ENCODE measurements at regions not wholly inside any gene's neighbourhood (a gene's known extent, or its start where the extent isn't known, plus 50 kb on each side); places are given as distances from the start of the nearest gene placed in this dataset.

DNA sequence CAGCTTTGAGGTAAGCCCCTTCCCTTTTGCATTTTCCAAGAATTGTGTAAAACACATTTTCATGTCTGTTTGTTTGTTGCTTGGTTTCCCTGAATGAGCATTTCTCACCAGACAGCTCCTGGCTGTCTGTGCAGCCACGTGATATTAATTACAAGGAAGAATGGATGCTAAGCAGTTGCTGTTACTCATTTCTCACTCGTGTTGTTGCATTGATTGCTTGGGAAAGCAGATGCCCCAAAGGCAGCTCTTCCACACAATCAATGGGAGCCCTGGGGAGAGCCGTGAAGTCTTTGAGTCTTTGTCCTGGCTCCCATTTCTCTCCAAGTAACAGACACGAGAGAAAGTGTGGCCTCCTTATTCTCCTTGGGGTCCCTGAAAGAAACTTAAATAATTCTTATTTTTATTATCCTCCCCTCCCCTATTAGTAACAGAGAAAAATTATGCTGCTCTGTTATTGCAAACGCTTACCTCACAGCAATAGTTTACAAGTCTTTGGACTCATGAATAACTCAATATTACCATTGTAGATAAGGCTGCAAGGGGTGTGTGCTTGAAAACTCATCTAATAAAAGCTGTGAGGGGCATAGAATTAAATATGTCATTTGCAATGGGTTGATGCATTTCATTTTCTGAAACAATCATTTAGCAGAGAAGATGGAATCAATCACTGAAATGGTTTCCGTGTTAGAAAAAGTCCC is 127.7 kb upstream of the CAMK1G start:
- no peak for DNase-seq

DNA sequence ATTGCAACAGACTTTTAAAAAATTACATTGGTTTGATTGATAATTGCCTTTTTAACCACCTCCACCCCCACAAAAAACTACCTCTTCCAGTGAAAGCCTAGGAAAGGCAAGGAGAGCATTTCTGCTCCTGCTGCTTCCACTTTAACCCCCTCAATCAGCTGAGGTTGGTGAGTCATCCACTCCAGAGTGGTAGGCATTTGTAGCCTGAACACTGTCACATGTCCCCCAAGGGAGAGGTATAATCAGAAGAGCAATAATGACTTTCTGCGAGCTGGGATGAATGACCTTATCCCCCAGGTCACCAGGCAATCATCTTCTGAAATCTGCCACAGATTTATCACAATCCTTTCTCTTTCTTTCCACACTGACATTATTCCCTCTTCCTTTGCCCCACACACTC is 126.6 kb upstream of the CAMK1G start:
- no peak for DNase-seq

DNA sequence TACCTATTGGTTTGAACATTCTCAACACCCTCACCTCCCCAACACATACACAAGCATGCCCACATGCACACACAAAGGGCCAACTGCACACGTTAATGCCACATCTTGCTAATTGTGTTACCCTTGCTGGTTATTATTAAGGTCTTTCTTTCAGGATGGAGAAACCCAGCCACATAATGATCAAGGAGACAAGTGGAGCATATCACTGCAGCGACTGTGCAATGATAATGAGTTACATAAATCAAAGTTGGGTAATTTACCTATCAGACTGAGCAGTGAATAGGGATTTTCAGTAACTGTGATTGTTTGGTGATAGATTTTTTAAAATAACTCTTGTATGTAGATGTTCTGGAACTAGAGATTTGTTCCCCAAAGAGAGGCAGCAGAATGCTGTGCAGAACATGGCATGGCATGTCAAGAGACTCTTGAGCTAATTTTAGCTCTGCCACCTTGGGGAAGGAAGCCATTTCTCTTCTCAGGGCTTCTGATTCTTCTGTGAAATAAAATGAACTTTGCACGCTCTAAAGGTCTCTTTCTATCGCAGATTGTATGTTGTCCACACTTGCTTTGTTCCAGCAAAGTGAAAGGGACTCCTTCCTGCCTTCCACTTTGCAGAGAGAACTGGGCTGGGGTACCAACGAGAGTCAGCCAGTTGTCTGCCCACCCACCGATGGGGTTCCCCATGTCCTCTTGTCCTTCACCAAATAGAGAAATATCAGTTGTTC is 126.0 kb upstream of the CAMK1G start:
- peak; percentile 34 for DNase-seq

DNA sequence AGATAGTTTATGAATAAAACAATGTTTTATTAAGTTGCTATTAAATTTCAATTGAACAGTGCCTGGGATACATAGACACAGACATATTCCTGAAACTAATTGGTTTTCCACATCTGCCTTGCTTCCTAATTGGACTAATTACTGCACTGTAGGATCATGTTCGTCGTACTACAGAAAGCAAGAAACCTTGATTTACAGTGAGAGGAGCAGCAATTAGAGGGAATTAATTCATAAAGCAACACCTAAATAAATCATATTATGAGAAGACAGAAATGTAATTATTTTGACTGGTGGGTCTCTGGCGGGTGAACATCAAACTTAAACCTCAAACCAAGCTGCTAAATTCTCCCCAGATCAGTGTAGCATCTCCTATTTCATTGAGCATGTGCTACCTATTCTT is 124.6 kb upstream of the CAMK1G start:
- no peak for DNase-seq

DNA sequence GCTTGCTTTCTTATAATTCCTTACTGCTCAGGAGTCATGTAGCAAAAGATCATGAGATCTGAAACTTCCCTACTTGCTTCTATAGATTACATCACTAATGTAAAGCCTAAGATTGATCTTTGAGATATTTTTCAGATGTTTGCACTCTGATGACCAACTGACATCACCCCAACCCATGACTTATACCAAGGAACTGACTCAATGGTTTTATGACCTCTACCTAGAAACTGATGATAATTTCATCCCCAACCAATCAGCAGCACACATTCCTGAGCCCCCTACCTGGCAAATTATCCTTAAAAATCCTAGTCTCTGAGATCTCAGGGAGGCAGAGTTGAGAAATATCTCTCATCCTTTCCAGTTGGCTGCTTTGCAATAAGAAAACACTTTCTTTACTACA is 122.3 kb upstream of the CAMK1G start:
- no peak for DNase-seq

DNA sequence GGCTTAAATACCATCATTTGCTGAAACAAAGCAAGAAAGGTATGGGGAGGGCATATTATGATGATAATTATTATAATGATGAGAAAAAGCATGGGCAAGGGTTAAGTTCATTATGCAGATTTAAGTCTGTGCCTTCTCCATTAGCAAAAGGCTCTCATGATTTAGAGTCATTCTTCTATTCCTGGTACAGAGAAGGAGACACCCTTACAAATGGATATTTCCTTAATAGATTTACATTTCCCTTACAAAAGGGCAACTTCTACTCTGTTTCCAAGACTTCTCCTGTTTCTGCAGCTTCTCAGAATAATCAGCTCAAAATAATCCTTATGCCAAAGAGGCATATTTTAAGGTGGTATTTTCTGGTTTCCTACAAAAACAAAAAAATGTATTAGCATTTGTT is 121.1 kb upstream of the CAMK1G start:
- no peak for DNase-seq

DNA sequence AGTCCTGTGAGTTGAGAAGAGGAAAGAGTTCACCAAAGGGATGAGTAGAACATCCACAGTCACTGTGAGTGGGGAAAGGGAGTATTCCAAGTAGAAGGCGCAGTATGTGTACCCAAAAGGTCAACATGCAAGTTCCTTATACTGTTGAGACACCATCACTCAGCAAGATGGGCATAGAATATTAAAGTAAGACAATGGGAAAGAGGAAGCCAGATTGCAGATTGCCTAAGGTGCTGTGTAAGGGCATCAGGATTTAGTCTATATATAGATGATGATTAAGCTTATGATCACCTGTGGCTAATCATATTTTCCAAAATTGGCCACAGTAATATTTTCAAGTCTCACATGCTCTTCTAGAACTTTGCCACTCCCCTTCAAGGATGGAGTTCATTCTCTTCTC is 120.1 kb upstream of the CAMK1G start:
- DNase-seq = no peak

DNA sequence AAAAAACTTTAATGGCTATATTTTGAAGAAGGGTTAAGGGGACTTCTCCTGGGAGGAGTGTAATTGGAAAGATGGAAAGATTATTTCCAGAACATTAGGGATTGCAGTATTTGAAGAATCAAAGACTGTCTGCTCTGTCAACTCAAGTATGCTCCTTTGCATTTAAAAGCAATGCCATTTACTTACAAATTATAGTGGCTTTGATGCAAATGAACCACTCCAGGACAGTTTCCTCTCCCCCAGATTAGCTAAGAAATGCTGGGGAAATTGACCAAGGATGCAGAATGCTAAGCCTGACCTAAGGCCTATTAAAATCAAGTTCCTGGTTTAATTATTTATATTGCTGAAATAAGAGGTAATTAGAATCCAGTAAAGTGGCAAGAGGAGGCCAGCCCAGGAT is 110.5 kb upstream of the CAMK1G start:
- no peak for DNase-seq

DNA sequence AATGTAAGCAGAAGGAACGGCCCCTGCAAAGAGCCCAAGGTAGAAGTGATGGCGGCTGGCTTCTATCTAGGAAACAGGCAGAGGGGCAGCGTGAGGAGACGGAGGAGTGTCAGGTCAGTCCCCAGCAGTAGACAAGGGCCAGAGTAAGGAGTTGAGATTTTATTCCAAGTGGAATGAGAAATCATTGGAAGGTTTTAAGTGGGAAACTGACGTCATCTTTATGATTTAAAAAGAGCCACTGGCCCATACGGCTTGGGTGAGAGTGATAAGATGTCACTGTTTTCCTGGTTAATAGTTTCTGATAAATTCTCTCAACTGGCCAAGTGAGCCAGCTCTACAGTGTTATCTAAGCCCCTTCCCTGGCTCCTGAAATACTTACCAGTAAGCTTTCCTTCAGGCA is 103.2 kb upstream of the CAMK1G start:
- no peak for DNase-seq

DNA sequence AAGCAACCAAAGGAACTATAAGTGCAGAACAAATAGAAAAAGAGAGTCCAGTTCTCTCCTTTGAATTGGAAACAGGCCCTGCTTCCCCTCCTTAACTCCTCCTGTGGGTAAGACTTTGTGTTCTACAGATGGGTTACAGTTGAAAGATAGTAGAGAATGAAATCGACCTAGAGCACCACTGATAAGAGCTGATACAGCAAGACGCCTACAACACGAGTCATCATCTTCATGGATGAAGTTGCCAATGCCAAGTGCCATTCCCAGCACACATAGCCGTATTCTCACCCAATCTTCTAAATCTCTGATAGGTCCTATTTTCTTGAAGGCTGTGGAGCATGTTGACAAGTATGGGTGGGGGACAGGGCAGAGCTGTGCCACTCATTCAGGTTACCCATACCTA is 99.8 kb upstream of the CAMK1G start:
- DNase-seq = no peak

DNA sequence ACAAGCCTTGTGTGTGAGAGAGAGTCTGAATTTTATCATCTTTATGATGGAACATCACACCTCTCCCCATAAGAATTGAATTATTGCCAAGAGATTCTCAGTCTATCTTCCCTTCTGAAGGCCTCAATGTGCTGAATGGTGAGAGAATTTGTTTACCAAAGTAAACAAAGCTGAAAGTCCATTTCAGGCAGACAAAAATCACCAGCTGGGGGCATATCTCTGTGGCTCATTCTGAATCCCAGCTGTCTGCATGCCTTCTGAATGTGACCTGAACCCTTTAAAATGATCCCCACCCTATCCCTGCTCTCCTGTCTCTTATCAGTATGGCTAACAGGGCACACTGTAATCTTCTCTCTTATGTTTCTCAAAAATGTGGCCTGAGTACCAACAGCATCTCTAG is 99.1 kb upstream of the CAMK1G start:
- no peak for DNase-seq

DNA sequence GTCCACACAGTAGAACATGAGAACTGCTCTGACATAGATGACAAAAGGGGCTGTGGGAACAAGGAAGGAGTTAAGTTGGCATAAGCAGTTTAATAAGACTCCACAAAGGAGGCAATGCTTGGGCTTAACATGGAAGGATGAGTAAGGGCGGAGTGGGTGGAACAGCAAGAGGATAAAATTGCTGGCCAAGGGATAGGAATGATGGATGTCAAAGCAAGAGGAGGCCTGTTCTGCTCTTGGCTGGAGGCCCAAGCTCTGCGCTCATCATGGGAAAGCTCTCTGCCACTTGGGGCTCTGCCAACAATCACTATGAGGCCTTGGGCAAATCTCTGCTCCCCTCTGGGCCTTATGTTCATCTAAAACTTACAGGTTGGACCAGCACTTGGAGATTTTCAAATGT is 98.3 kb upstream of the CAMK1G start:
- DNase-seq = no peak

DNA sequence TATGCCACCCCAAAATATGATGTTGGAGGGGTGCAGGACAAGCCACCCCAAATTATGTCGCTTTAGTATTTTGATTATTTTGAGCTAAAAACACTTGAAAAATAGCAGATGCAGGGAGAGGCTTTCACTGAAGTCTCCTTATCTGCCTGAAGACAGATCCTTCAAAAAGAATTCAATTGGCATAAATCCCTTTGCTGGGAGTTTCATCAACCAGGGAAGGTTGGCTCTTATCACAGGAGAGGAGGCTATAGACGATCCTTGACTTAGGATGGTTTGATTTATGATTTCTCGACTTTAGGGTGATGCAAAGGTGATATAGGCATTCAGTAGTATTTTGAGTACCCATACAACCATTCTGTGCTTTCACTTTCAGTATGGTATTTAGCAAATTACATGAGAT is 97.8 kb upstream of the CAMK1G start:
- DNase-seq = no peak

DNA sequence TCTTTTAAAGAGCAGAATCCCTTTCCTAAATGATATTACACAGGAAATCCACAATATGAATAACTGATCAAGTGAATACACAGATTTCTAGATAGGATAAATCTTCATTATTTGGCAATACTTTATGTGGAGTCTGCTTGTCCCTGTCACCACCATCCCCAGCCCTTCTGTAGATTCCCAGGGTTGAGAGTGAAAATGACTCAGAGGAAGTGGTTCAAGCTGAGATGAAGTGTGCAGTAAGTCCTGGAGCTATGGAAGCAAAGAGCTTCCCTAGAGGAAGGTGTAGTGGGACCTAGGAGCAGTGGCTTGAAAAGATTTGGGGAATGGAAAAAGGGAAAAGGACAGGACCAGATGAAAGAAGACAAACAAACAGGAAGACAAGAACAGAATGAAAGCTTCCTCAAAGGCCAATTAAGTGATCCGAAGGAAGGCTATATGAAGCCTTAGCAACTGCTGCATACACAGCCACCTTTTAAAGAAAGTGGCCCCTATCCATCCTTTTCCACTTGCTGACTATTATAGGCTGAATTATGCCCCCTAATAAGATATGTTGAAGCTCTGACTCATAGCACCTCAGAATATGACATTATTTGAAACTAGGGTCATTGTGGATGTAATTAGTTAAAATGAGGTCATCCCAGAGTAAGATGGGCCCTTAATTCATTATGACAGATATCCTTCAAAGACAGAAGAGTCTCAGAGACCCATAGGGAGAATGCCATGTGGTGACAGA is 96.5 kb upstream of the CAMK1G start:
- no peak for DNase-seq

DNA sequence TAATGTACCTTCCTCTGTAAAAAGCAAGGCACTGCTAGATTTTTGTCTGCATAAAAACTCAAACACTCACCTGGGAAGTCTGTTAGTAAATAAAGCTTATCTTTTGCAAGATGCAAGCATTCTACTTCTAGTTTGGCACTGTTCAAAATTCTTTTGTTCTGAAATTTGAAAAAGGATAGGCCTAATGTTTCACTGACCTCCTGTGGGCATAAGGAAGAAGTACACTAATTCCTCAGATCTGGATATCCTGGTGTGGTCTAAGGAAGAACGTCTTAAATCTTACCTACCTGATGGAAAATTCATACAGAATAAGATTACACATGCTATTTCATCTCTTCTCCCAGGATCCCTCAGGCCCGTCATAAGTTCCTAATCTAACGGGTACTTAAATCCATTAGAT is 93.5 kb upstream of the CAMK1G start:
- DNase-seq = no peak

DNA sequence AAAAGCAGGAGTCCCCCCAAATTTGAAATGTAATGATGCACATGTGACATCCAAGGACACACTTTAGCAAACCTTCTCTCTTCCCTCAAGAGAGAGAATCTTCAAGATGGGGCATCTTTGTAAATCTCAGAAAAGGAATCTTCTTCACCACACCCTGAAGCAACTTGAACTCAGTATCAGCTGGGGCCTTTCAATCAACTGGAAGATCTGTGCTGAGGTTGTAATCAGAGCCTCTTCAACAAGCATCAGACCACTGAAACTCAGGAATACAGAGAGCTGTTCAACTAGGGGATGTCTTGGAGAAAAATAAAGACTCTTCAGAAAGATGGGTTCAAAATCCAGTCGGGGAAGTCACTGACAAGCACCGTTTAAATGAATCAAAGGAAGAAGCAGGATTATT is 92.5 kb upstream of the CAMK1G start:
- no peak for DNase-seq

DNA sequence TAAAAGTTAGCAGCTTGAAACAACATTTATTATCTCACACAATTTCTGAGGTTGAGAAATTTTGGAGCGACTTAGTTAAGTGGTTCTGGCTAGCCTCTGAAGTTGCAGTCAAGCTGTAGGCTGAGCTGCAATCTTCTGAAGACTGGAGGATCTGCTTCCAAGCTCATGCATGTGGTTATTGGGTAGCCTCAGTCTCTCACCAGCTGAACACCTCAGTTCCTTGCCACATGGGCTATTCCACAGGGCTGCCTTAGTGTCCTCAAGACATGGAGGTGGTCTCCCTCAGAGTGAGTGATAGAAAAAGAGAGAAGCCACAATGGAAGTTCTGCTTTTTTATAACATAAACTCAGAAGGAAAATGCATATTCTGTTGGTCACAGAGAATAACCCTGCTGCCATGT is 92.0 kb upstream of the CAMK1G start:
- DNase-seq = no peak

DNA sequence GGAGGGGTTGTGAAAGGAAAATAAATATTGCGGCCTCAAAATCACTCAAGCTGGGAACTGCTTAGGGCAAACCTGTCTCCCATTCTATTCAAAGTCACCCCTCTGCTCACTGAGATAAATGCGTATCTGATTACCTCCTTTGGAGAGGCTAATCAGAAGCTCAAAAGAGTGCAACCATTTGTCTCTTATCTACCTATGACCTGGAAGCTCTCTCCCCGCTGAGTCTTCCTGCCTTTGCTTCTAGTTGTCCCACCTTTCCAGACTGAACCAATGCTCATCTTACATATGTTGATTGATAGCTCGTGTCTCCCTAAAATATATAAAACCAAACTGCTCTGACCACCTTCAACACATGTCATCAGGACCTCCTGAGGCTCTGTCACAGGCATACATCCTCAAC is 91.6 kb upstream of the CAMK1G start:
- no peak for DNase-seq

DNA sequence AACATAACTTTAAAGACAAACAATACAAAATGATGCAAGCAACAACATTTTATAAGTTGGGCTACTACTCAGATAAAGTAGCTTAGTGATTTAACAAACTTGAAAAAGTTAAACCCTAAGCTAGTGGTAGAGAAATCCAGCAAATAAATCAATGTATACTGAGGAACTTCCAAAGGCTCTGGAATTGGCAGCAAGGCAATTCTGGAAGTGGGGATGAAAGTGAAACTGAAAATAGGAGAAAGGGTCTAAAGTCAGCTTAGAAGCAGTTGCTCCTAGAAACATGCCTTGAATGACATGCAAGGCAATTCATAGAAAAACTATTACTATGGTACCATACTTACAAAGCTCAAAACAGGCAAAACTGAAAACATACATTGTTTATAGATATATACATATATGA is 90.0 kb upstream of the CAMK1G start:
- DNase-seq = no peak

DNA sequence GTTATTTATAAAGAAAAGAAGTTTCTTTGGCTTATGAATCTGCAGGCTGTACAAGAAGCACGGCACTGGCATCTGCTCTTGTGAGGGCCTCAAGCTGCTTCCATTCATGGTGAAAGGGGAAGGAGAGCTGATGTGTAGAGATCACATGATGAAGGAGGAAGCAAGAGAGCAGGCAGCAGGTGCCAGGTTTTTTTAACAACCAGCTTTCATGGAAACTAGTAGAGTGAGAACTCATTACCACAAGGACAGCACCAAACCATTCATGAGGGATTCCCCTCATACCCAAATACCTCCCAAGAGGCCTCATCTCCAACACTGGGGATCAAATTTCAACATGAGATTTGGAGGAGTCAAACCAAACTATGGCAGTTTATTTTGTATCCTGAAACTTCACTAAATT is 85.8 kb upstream of the CAMK1G start:
- DNase-seq = no peak

DNA sequence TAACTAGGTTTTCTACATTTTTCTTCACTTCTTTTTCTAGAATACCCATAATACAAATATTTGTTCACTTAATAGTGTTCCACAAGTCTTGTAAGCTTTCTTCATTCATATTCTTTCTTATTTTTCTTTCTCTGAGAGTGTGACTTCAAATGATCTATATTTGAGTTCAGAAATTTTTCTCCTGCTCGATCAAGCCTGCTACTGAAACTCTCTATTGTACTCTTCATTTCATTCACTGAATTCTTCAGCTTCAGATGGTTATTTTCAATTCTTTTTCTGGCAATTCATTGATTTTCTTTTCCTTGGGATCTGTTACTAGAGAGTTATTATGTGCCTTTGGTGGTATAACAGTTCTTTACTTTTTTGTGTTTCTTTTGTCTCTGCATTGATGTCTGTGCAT is 82.5 kb upstream of the CAMK1G start:
- DNase-seq = no peak

DNA sequence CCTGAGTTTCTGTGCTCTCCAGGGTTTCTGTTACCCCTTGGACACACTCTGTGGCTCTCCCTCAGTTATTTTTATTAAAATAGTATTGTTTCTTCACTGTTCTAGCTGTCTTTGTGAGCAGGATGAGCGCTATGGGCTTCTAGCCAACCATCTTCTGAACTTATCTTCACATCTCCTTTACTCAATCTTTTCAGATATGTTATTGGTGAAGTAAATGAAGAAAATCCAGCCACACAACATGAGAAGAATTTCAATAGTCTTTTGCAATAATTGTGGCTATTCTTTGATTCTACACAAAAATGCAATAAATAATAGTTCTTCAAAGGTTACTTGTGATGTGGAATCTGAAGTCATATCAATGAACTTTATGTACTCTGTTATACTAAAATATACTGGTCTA is 80.3 kb upstream of the CAMK1G start:
- no peak for DNase-seq

DNA sequence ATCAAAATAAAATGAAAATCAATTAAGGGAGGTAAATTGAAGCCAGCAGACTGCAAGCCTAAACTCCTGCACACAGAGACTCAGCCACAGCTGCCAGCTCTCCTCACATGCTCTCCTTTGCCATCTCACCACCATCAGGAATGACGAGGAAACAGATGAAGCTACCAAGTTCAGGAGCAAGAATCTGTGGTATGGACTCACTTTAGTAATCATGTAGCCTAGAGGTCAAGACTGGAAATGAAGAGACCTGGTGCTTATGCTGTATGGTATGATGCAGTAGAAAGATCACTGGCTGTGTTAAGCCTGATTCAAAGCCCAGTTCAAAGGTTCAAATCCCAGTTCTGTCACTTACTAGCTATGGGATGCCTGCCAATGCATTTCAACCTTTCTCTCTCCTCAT is 78.9 kb upstream of the CAMK1G start:
- no peak for DNase-seq

Data from renal pelvis (tissue), 1 donor.